HG03066 (cell line): ENCODE measurements at regions not wholly inside any gene's neighbourhood (a gene's known extent, or its start where the extent isn't known, plus 50 kb on each side); places are given as distances from the start of the nearest gene placed in this dataset.

Experiments used
- ATAC-seq: cut with Tn5 transposase; IDR thresholded peaks from one replicate; pipeline ENCODE4 v1.9.1; 2021; ENCODE audit warnings: low read depth; ENCODE audit not compliant: unreplicated experiment

GRCh38 chr5:31100047-31100575 is 93.4 kb upstream of the CDH6 start:
- no peak for ATAC-seq

GRCh38 chr5:31098811-31099210 is 94.7 kb upstream of the CDH6 start:
- ATAC-seq = no peak

- ATAC-seq = no peak
Observed at GRCh38 chr5:31097851-31098250, 95.6 kb upstream of the CDH6 start.

- no peak for ATAC-seq
Observed at GRCh38 chr5:31096238-31096865, 97.1 kb upstream of the CDH6 start.

- ATAC-seq = no peak
Observed at GRCh38 chr5:31095796-31096195, 97.7 kb upstream of the CDH6 start.

GRCh38 chr5:31091501-31091900 is 102.0 kb upstream of the CDH6 start:
- ATAC-seq = no peak

GRCh38 chr5:31090467-31090866 is 103.0 kb upstream of the CDH6 start:
- ATAC-seq = no peak

GRCh38 chr5:31086839-31087415 is 106.6 kb upstream of the CDH6 start:
- no peak for ATAC-seq

- no peak for ATAC-seq
Observed at GRCh38 chr5:31084871-31085270, 108.6 kb upstream of the CDH6 start.

GRCh38 chr5:31083364-31083763 is 110.1 kb upstream of the CDH6 start:
- no peak for ATAC-seq

GRCh38 chr5:31079668-31080067 is 113.8 kb upstream of the CDH6 start:
- no peak for ATAC-seq

GRCh38 chr5:31078956-31079355 is 114.5 kb upstream of the CDH6 start:
- ATAC-seq = no peak

- no peak for ATAC-seq
Observed at GRCh38 chr5:31075981-31076380, 117.5 kb upstream of the CDH6 start.

GRCh38 chr5:31068287-31068686 is 125.2 kb upstream of the CDH6 start:
- ATAC-seq = no peak

GRCh38 chr5:31066655-31067328 is 126.7 kb upstream of the CDH6 start:
- ATAC-seq = no peak

- no peak for ATAC-seq
Observed at GRCh38 chr5:31064215-31064614, 129.3 kb upstream of the CDH6 start.

- ATAC-seq = no peak
Observed at GRCh38 chr5:31062902-31063580, 130.4 kb upstream of the CDH6 start.

- ATAC-seq = no peak
Observed at GRCh38 chr5:31059889-31060288, 133.6 kb upstream of the CDH6 start.

- no peak for ATAC-seq
Observed at GRCh38 chr5:31054453-31054852, 139.0 kb upstream of the CDH6 start.

- no peak for ATAC-seq
Observed at GRCh38 chr5:31052937-31053658, 140.4 kb upstream of the CDH6 start.

GRCh38 chr5:31051316-31051715 is 142.2 kb upstream of the CDH6 start:
- ATAC-seq = no peak
